ENCODE measurements at regions not wholly inside any gene's neighbourhood (a gene's known extent, or its start where the extent isn't known, plus 50 kb on each side); places are given as distances from the start of the nearest gene placed in this dataset.
A peak's percentile ranks its signal among the peaks of the same experiment; 100 is the strongest.
"Not testable (repeated sequence)": the region's sequence is repeated elsewhere in the genome, so short reads cannot be mapped to it uniquely, and the experiment has no call there.

DNA sequence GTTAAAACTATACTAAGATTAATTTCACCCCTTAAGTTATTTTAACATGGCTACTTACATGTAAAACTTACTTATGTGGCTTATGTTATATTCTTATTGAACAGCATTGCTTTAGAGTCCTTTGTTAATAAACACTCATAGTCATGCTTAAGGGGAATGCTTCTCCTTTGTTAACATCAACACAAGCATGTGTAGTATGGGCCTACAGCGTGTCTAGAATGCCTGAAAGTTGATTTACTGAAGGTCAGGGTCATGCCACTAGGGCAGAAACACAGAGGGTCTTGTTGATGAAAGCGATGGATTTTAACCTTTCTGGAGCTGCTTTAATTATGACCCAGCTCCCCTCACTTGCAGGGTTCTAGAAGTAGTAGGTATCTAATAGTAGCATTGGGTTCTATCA lies 159.8 kb upstream of the DLX2 start:
- DNase-seq, result no peak

DNA sequence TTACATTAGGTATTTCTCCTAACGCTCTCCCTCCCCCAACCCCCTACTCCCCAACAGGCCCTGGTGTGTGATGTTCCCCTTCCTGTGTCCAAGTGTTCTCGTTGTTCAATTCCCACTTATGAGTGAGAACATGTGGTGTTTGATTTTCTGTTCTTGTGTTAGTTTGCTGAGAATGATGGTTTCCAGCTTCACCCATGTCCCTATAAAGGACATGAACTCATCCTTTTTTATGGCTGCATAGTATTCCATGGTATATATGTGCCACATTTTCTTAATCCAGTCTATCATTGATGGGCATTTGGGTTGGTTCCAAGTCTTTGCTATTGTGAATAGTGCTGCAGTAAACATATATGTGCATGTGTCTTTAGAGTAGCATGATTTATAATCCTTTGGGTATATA lies 162.1 kb upstream of the DLX2 start:
- DNase-seq, result not testable (repeated sequence)

DNA sequence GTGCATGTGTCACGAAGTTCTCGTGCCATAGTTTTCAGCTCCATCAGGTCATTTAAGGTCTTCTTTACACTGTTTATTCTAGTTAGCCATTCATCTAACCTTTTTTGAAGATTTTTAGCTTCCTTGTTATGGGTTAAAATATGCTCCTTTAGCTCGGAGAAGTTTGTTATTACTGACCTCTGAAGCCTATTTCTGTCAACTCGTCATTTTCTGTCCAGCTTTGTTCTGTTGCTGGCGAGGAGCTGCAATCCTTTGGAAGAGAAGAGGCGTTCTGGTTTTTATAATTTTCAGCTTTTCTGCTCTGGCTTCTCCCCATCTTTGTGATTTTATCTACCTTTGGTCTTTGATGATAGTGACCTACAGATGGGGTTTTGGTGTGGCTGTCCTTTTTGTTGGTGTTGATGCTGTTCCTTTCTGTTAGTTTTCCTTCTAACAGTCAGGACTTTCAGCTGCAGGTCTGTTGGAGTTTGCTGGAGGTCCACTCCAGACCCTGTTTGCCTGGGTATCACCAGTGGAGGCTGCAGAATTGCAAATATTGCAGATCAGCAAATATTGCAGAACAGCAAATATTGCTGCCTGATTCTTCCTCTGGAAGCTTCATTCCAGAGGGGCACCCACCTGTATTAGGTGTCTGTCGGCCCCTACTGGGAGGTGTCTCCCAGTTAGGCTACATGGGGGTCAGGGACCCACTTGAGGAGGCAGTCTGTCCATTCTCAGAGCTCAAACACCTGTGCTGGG lies 157.7 kb upstream of the ITGA6 start:
- not testable (repeated sequence) for DNase-seq

DNA sequence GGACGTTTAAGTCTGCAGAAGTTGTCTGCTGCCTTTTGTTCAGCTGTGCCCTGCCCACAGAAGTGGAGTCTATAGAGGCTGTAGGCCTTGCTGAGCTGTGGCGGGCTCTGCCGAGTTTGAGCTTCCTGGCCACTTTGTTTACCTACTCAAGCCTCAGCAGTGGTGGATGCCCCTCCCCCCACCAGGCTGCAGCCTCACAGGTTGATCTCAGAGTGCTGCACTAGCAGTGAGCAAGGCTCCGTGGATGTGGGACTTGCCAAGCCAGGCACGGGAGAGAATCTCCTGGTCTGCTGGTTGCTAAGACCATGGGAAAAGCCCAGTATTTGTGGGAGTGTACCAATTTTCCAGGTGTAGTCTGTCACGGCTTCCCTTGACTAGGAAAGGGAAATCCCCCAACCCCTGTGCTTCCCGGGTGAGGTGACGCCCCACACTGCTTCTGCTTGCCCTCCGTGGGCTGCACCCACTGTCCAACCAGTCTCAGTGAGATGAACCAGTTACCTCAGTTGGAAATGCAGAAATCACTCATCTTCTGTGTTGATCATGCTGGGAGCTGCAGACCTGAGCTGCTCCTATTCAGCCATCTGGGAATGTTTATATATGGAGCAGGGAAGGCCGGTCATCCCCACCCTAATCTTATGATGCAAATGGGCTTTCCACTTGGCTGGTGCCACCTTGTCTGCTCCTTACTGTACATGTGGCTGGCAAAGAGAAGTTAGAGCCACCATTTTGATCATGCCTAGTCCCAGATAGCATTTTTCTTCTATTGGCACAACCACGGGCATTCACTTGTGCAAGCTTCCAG lies 156.9 kb upstream of the ITGA6 start:
- DNase-seq, result no peak

DNA sequence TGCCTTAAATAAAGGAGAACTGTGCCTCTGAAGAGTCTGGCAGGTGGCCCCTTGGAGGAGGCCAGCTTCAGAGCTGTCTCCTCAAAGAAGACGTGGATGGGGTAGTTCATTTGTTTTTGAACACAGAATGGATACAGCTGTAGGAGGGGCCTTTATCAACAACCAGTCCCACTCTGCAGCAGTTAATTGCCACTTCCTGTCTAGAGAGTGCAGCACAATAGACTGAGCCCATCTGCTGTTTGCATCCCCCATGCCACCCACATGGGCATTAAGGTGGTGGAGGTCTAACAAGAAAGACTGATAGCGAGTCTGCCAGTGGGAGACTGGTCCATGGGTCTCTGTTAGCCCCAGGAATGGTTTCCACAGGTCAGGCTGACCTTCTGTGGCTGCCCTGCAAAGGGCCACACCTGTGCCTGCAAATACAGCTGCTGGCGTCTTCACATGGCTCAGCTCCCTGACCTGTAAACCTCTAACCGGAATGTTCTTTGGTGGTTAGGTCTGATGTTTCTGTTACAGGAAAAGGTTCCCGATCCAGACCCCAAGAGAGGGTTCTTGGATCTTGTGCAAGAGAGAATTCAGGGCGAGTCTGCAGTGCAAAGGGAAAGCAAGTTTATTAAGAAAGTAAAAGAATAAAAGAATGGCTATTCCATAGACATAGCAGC lies 153.3 kb upstream of the ITGA6 start:
- no peak for DNase-seq

DNA sequence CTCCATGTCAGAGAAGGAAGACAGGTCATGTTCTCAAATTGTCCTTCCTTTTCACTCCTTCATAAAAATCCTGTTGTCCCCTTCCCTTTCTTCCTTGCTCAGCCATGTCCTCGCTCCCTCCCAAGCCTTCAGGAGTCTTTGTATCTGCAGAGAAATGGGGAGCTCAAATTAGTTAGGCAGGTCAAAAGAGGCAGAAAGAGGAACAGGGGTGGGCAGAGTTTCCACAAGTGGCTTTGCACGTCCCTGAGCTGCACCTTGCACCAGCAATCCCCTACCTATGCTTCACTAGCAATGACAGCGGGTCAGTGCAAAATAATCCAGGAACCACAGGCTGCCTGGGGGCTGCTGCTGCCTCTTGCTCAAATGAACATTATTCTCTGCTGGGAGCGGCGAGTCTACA lies 152.1 kb upstream of the ITGA6 start:
- DNase-seq, result no peak

DNA sequence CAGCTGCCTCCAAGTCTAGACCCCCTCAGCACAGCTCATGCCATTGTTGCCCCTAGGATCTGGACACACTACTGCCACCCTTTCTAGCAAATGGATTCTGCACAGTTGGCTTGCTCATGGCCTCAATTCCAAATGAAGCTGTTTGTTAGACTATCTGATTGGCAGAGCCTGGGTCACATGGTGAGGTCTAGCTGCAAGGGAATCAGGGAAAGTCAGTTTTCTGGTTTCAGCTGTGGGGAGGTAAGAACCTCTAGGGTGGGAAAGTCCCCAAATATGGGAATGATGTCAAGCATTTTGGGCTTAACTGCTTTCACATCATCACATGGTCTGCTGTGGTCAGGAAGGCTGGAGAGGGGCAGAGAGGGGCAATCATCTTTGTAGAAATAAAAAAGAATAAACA lies 150.4 kb upstream of the ITGA6 start:
- no peak for DNase-seq

DNA sequence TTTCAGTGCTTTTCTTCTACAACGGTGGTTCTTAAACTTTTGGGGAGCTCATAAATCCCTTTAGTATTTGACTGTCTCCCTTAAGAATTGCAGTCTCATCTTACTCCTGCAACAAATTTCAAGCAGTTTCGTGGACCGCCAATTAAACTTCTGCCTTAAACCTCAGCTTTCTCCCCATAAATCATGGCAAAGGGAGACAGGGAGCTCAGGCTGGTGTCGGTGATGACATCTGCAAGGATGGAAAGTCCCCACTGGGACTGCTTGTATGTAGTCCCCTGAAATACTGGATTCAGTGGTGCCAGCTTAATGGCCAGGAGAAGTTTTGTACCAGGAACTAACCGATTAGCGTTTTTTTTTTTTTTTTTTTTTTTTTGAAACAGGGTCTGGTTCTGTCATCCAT lies 148.7 kb upstream of the ITGA6 start:
- DNase-seq, result no peak

DNA sequence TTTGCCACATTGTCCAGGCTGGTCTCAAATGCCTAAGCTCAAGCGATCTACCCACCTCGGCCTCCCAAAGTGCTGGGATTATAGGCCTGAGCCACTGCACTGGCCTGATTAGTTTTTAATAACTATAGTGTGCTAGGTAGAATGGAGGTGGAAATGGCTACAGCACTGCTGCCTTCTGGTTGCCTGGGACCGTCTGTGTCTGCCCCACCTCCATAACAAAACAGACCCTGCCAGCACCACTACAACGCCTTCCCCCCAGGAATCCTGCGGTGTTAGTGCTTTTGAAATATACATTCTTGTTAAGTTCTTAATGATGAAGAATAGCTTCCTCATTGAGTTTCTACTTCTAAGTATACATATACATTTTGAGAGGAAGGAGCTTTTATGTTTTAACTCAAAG lies 148.2 kb upstream of the ITGA6 start:
- no peak for DNase-seq

DNA sequence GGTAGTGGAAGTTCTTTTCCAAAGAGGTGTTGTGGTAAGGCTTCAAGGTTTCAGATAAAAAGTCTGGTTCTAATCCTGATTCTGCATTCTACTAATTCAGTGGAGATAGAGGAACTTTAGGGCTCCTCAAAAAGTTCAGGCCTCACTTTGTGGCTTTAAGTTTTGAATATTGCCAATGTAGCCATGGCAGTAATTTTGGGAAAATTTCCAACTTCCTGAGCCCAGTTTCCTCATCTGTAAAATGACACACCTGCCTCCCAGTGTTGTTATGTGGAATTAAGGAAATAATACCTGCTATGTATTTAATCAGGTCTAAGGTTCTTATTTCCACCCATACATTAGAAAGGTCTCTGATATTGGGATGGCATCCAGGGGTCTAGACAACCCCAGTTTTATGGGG lies 147.6 kb upstream of the ITGA6 start:
- no peak for DNase-seq

DNA sequence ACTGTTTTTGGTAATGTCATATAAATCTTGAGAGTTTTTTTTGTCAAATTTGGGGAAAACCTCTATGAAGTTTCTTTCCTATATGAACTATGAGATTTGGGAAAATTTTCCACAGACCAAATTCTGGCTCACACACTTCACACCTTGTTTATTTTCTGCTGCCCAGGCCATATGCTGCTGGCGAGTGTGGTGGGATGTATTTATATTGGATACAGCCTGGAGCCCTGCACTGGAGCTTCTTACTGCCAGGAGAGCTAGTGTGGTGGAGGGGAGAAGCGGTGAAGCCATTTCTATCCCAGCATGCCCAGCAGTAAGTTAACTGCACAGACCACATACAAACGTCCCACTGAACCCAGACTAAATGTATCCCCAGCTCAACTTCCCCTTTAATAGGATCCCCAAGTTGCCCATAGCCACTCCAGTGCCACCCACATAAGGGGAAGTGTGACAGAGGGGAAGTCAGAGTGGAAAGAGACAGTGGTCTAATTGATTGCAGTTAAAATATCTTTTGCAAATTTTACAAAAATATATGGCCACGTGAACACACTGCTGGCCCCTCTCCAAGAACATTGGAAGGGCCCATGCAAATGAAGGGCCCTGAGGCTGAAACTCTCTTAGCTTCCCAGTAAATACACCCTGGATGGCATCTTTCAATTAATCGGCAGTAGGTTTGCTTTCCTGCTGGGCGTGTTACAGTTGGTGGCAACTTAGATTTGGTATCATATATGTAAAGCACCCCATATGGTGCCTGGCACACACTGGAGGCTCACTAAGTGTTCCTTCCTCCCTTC lies 146.6 kb upstream of the ITGA6 start:
- peak; percentile 57 for DNase-seq

DNA sequence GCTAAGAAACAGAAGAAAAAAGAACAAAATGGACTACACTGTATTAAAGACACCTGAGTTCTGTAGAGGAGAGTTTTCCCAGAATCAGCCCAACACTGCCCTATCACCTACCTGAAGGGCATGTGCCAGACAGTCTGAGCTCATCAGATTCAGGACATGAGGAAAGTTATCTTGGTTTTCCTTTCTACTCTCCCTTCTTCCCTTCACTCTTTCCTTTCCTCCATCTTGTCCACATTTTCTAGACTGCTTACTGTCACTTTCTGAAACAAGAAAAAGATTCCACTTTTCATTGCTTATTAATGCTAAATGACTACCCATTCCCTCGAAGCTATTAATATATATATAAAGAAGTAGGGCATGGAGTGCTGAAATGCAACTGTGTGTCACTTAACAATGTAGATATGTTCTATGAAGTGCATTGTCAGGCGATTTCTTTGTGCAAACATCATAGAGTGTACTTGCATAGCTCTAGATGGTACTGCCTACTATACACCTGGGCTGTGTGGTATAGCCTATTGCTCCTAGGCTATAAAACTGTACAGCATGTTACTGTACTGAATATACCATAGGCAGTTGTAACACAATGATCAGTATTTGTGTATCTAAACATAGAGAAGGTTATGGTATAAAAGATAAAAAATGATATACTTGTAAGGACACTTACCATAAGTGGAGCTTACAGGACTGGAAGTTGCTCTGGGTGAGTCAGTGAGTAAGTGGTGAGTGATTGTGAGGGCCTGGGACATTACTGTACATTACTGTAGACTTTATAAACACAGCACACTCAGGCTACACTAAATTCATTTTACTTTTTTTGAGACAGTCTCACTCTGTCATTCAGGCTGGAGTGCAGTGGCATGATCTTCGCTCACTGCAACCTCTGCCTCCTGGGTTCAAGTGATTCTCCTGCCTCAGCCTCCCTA lies 145.5 kb upstream of the ITGA6 start:
- no peak for DNase-seq

DNA sequence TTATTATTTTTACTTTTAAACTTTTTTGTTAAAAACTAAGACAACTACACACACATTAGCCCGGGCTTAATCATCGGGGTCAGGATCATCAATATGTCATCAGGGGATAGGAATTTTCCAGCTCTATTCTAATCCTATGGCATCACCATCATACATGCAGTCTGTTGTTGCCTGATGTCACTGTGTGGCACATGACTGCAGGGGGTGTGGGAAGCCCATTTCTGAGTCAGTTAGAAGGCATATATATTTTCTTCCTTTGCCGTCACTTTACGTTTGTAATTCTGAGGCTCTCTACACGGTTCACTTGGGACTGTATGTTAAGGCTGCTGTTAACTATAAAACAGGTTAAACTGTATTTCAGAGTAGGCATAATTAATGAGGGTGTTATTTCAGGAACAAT lies 144.4 kb upstream of the ITGA6 start:
- peak; percentile 32 for DNase-seq

DNA sequence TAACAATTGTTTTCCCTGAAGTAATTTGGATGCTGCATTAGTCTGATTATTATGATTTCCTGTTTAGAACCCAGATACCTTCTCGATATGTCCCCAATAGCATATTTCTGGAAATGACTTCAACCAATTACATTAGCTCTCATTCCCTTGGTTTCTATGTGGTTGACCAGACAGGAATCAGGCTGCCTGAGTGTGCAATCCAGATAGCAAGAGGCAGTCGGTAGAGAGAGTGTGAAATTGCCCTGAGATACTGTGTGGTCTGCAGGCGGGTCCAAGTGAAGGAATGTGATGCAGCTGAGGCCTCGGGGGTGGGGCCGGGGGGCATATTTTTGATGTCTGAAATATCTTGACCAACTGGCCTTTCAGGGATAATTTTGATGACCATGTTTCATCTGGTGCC lies 143.9 kb upstream of the ITGA6 start:
- peak; percentile 66 for DNase-seq

DNA sequence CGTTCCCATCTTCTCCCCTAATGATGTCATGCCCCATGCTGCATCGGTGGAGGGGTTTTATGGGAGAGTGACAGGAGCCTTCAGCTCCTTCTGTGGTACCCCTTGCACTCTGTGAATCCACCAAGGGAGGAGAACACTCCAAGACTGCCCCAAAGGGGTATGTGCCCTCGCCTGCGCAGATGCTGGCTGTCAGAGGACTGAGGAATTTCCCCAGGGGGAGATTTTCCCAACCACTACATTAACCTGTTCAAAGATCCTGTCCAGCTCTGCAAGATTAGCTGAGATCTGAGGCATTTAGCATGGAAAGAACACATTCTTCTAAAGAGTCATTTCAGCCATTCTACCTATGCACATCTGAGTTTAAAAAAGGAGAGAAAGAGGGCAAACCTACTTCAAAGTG lies 143.2 kb upstream of the ITGA6 start:
- DNase-seq, result no peak

DNA sequence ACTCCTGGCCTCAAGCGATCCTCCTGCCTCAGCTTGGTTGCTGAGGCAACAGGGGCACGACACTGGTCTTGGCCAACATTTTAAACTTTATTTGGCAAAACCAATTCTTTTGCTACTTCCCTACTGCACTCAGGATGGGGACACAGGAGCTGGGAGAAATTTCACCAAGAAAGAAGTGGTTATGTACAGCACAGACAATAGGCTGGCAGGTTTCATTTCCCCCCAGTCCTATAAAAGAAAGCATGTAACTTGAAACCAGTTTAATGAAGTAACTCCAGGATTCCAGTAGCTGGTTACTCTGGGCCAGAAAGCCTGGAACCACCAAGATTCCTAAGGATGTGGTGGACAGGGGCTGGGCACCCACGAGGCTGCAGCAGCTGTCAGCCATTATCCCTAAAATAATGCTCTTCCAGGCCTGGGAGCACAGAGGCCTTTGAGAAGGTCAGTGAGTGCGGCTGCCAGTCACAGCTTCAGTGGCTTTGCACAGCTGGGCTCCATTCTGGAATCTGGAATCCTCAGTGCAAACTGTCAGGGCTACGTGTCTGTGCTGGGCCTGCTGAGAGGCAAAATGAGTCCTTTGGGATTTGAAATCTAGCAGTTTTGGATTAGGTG lies 142.3 kb upstream of the ITGA6 start:
- DNase-seq, result no peak

DNA sequence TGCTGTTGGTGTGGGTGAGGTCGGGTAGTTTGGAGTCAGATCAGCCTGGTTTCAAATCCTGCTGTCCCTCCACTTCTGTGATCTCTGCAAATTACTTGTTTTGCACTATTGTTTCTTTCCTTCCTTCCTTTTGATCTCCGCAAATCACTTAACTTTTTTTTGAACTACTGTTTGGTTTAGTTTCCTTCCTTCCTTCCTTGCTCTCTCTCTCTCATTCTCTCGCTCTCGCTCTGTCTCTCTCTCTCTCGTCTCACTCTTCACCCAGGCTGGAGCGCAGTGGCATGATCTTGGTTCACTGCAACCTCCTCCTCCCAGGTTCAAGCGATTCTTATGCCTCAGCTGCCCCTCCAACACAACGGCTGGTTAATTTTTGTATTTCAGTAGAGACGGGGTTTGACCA lies 141.6 kb upstream of the ITGA6 start:
- DNase-seq, result no peak

DNA sequence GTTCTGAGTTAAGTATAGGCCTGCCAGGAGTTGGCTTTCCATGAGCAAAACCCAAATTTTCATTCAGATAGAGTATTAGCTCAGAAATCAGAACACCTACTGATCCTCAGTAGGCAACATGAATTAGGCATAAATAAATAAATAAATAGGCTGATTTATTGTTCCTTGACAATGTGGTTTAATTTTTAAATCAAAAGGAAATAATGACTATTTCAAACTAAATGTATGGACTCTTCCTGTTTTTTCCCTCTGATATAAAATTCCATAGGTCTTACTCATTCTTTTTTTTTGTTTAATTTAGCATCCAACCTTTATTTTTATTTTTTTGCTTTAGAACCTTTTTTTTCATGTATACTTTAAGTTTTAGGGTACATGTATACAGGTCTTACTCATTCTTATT lies 140.2 kb upstream of the ITGA6 start:
- no peak for DNase-seq

DNA sequence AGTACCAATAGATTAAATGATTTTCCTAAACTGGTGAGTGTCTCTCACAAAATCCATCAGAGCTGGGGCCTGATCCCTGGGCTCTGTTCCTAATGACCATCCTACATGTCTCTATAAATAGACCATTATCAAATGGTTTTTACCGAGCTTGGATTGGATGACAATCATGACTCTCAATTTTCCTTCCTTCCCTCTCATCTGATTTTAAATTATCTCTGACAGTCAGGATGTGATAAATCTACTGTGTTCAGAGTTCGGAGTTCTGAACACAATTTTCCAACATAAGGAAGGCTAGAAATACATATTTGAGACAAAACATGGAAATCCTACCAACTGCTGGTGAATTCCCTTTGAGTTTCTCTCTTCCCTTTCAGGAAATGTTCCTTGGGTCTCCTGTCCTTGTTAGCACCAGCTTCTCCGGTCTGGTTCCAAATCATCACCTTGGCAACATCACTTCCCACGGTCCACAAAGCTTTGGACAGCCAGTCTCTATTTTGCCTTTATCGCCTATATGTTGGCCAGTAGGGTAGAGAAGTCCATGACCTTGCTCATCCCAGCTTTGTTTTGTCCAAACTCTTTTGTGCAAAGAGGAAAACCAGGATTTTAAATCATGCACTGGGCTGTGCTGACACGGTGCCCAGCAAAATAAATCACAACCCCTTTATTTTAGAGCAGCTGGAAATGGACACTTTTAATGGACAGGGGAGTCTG lies 139.6 kb upstream of the ITGA6 start:
- DNase-seq, result no peak

DNA sequence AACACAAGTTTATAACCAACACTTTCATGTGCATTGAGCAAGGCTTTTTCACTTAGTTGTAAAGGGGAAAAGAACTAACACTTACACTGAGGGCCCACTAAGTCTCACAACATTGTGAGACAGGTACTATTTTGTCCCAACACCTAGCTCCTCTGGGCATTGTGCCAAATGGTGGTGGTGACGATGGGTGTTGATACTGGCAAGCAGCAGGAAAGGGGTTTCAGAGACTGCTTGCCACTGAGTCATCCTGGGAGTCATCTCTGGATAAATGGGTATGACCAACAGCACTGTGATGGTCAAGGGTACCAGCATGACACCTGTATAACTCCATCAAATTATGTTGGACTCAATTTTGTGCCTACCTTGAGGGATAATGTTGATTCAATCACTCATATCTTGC lies 138.8 kb upstream of the ITGA6 start:
- no peak for DNase-seq

DNA sequence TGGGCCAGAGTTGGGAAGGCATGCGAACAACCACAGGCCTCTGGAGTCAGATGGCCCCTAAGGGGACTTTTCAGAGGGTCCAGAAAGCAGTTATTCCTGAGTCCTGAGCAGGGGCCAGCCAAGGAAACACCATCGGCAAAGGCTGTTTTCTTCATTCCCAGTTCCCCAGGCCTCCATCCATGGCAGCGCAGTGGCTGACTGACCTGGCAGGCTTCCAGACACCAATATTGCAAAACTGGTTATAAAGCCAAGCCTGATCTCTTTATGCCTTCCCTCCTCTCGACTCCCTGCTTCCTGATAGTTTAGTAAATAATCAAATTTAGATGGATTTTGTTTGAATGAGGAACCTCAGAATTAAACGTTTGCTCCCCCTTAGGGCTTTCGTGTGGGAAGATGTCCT lies 133.4 kb upstream of the ITGA6 start:
- no peak for DNase-seq
